ENCODE measurements at regions not wholly inside any gene's neighbourhood (a gene's known extent, or its start where the extent isn't known, plus 50 kb on each side); places are given as distances from the start of the nearest gene placed in this dataset.

DNA sequence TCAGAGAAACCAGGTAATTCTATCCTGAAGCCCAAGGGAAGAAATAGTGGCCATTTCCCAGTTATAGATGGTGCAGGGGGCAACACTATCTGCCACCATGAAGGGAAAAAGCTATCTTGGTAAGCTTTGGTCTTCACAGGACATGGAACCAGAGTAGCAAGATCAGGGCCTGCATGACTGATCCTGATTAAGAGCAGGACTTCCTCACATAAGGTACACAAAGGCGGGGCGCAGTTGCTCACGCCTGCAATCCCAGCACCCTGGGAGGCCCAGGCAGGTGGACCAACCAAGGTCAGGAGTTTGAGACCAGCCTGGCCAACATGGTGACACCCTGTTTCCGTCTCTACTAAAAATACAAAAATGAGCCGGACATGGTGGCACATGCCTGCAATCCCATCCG, 148.4 kb upstream of the USP9X start:
- Histone ChIP-seq H3K9ac (ENCODE audit: control insufficient read depth, extremely low read depth, insufficient read depth, low read length) (no peak overlapping the region), H3K36me3 (ENCODE audit: control insufficient read depth in 2 of 2, extremely low read depth in 1 of 2, insufficient read depth in 2 of 2, low read length in 2 of 2) (no peaks in the 10 kb centered on the region), H3K79me2 (ENCODE audit: control insufficient read depth, insufficient read depth, low read length) (no peaks in the 10 kb centered on the region), H3K27me3 (ENCODE audit: control insufficient read depth, extremely low read depth, insufficient read depth, low read length) (no peaks in the 10 kb centered on the region), H2AFZ (ENCODE audit: control insufficient read depth, low read length) (no peak overlapping the region), H3K4me2 (ENCODE audit: control insufficient read depth, extremely low read depth, insufficient read depth, low read depth, low read length) (no peak overlapping the region), H4K20me1 (ENCODE audit: control insufficient read depth, extremely low read depth, insufficient read depth, low read length) (no peaks in the 10 kb centered on the region), H3K9me3 (ENCODE audit: control insufficient read depth, low read depth, low read length) (no peaks in the 10 kb centered on the region), H3K27ac (ENCODE audit: control insufficient read depth, insufficient read depth, low read length) (no peak overlapping the region), H3K4me1 (ENCODE audit: control insufficient read depth, extremely low read depth, insufficient read depth, low read length) (peaks cover 11% of the 10 kb centered on the region), H3K4me3 (ENCODE audit: control insufficient read depth in 2 of 3, extremely low read depth in 1 of 3, insufficient read depth in 2 of 3, low read depth in 1 of 3, low read length in 3 of 3) (no peak overlapping the region), H3K9me1 (ENCODE audit: control insufficient read depth, extremely low read depth, insufficient read depth, low read length) (no peaks in the 10 kb centered on the region)
- dilution Hi-C loops (cut with MboI; ENCODE audit: extremely low pct_ligation_motif_present, low sequenced_read_pairs), result no loop called here
- DNase-seq (ENCODE audit: low read depth, low spot score) (no peak), FAIRE-seq (no peak)
- no peak for TF ChIP-seq EZH2 (IDR thresholded peaks at IDR 0.05; ENCODE audit: low read length)
- TF ChIP-seq, protein P1, sequence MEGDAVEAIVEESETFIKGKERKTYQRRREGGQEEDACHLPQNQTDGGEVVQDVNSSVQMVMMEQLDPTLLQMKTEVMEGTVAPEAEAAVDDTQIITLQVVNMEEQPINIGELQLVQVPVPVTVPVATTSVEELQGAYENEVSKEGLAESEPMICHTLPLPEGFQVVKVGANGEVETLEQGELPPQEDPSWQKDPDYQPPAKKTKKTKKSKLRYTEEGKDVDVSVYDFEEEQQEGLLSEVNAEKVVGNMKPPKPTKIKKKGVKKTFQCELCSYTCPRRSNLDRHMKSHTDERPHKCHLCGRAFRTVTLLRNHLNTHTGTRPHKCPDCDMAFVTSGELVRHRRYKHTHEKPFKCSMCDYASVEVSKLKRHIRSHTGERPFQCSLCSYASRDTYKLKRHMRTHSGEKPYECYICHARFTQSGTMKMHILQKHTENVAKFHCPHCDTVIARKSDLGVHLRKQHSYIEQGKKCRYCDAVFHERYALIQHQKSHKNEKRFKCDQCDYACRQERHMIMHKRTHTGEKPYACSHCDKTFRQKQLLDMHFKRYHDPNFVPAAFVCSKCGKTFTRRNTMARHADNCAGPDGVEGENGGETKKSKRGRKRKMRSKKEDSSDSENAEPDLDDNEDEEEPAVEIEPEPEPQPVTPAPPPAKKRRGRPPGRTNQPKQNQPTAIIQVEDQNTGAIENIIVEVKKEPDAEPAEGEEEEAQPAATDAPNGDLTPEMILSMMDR (optimal IDR thresholded peaks at IDR 0.05 in 1 of 3, IDR thresholded peaks at IDR 0.05 in 1 of 3, conservative IDR thresholded peaks at IDR 0.05 in 1 of 3; ENCODE audit: extremely low read depth in 1 of 3, insufficient read depth in 2 of 3, low read length in 3 of 3), result no peak

DNA sequence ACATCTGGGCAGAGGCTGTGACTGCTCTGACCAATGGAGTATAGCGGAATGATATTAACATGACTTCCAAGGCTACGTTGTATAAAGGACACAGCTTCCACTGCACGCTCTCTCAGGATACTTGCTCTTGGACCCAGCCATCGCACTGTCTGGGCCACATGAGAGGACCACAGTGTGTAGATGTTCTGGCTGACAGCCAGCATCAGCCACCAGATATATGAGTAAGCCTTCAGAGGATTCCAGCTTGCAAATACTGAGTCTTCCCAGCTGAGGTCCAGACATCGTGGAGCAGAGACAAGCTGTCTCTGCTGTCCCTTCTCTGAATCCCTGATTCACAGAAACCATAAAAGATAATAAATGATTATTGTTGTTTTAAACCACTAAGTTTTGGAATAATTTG, 146.8 kb upstream of the USP9X start:
- peaks cover 7% of the 10 kb centered on the region for H3K4me1 ChIP-seq (ENCODE audit: control insufficient read depth, extremely low read depth, insufficient read depth, low read length)
- H3K27me3 ChIP-seq (ENCODE audit: control insufficient read depth, extremely low read depth, insufficient read depth, low read length), result no peaks in the 10 kb centered on the region
- H3K27ac ChIP-seq (ENCODE audit: control insufficient read depth, insufficient read depth, low read length), result no peak overlapping the region
- H3K9me3 ChIP-seq (ENCODE audit: control insufficient read depth, low read depth, low read length), result no peaks in the 10 kb centered on the region
- TF ChIP-seq, protein P1 (optimal IDR thresholded peaks at IDR 0.05 in 1 of 3, IDR thresholded peaks at IDR 0.05 in 1 of 3, conservative IDR thresholded peaks at IDR 0.05 in 1 of 3; ENCODE audit: extremely low read depth in 1 of 3, insufficient read depth in 2 of 3, low read length in 3 of 3), result no peak
- TF ChIP-seq EZH2 (IDR thresholded peaks at IDR 0.05; ENCODE audit: low read length), result no peak
- H3K79me2 ChIP-seq (ENCODE audit: control insufficient read depth, insufficient read depth, low read length), result no peaks in the 10 kb centered on the region
- no peaks in the 10 kb centered on the region for H3K9me1 ChIP-seq (ENCODE audit: control insufficient read depth, extremely low read depth, insufficient read depth, low read length)
- dilution Hi-C loops (cut with MboI; ENCODE audit: extremely low pct_ligation_motif_present, low sequenced_read_pairs), result no loop called here
- H2AFZ ChIP-seq (ENCODE audit: control insufficient read depth, low read length), result no peak overlapping the region
- no peak overlapping the region for H3K4me3 ChIP-seq (ENCODE audit: control insufficient read depth in 2 of 3, extremely low read depth in 1 of 3, insufficient read depth in 2 of 3, low read depth in 1 of 3, low read length in 3 of 3)
- H4K20me1 ChIP-seq (ENCODE audit: control insufficient read depth, extremely low read depth, insufficient read depth, low read length), result no peaks in the 10 kb centered on the region
- FAIRE-seq (no peak), DNase-seq (ENCODE audit: low read depth, low spot score) (no peak)
- no peaks in the 10 kb centered on the region for H3K36me3 ChIP-seq (ENCODE audit: control insufficient read depth in 2 of 2, extremely low read depth in 1 of 2, insufficient read depth in 2 of 2, low read length in 2 of 2)
- H3K9ac ChIP-seq (ENCODE audit: control insufficient read depth, extremely low read depth, insufficient read depth, low read length), result no peak overlapping the region
- no peak overlapping the region for H3K4me2 ChIP-seq (ENCODE audit: control insufficient read depth, extremely low read depth, insufficient read depth, low read depth, low read length)

Measured in keratinocyte (primary cell).